ENCODE measurements at regions not wholly inside any gene's neighbourhood (a gene's known extent, or its start where the extent isn't known, plus 50 kb on each side); places are given as distances from the start of the nearest gene placed in this dataset.
"Not testable (repeated sequence)": the region's sequence is repeated elsewhere in the genome, so short reads cannot be mapped to it uniquely, and the experiment has no call there.

GRCh38 chr9:65465246-65465895 is 180.4 kb upstream of the FOXD4L5 start:
- 92% methylated on average over 17 of the region's 17 CpGs for WGBS
- intact Hi-C loops (cut with DNase I); DNase-seq (ENCODE audit: low spot score): not testable (repeated sequence)

GRCh38 chr9:65462476-65462875 is 177.5 kb upstream of the FOXD4L5 start:
- H3K27ac ChIP-seq; intact Hi-C loops (cut with DNase I); H3K9me3 ChIP-seq; DNase-seq (ENCODE audit: low spot score); H3K4me3 ChIP-seq; H3K27me3 ChIP-seq (replicated peaks; ENCODE audit: insufficient read depth); H3K36me3 ChIP-seq; H3K4me1 ChIP-seq (replicated peaks): not testable (repeated sequence)
- 85% methylated on average over 15 of the region's 15 CpGs for WGBS

More at GRCh38 chr9:65465246-65465895, 180.4 kb upstream of the FOXD4L5 start:
- H3K9me3 ChIP-seq; H3K36me3 ChIP-seq; H3K4me3 ChIP-seq; H3K4me1 ChIP-seq (replicated peaks); H3K27me3 ChIP-seq (replicated peaks; ENCODE audit: insufficient read depth); H3K27ac ChIP-seq: not testable (repeated sequence)

- TF ChIP-seq POLR2A (IDR thresholded peaks at IDR 0.05) (no peak), CTCF (IDR thresholded peaks at IDR 0.05) (no peak), POLR2AphosphoS5 (IDR thresholded peaks at IDR 0.05) (no peak)
- DNase-seq (ENCODE audit: low spot score) = no peak
- no peak overlapping the region for H3K27ac ChIP-seq
- H3K4me1 ChIP-seq (replicated peaks) = no peaks in the 10 kb centered on the region
- no peaks in the 10 kb centered on the region for H3K36me3 ChIP-seq
- no peak overlapping the region for H3K4me3 ChIP-seq
- WGBS = 87% methylated on average over 6 of the region's 11 CpGs
- H3K9me3 ChIP-seq = no peaks in the 10 kb centered on the region
- no peaks in the 10 kb centered on the region for H3K27me3 ChIP-seq (replicated peaks; ENCODE audit: insufficient read depth)
- intact Hi-C loops (cut with DNase I) = no loop called here
Measured at GRCh38 chr9:65459756-65460320, 174.8 kb upstream of the FOXD4L5 start.

GRCh38 chr9:65458992-65459391 is 174.0 kb upstream of the FOXD4L5 start:
- no peak for DNase-seq (ENCODE audit: low spot score)
- Histone ChIP-seq H3K4me1 (replicated peaks) (no peaks in the 10 kb centered on the region), H3K36me3 (no peaks in the 10 kb centered on the region), H3K9me3 (no peaks in the 10 kb centered on the region), H3K4me3 (no peak overlapping the region), H3K27ac (no peak overlapping the region), H3K27me3 (replicated peaks; ENCODE audit: insufficient read depth) (no peaks in the 10 kb centered on the region)
- intact Hi-C loops (cut with DNase I) = no loop called here
- TF ChIP-seq CTCF (IDR thresholded peaks at IDR 0.05) (no peak), POLR2A (IDR thresholded peaks at IDR 0.05) (no peak)
- WGBS = 97% methylated on average over 10 of the region's 10 CpGs

GRCh38 chr9:65458465-65458864 is 173.5 kb upstream of the FOXD4L5 start:
- TF ChIP-seq POLR2A (IDR thresholded peaks at IDR 0.05) (no peak), CTCF (IDR thresholded peaks at IDR 0.05) (no peak), POLR2AphosphoS5 (IDR thresholded peaks at IDR 0.05) (no peak)
- Histone ChIP-seq H3K4me1 (replicated peaks) (no peaks in the 10 kb centered on the region), H3K27ac (no peak overlapping the region), H3K36me3 (no peaks in the 10 kb centered on the region), H3K4me3 (no peak overlapping the region), H3K9me3 (no peaks in the 10 kb centered on the region), H3K27me3 (replicated peaks; ENCODE audit: insufficient read depth) (no peaks in the 10 kb centered on the region)
- DNase-seq (ENCODE audit: low spot score) = no peak
- WGBS = 87% methylated on average over 20 of the region's 20 CpGs
- intact Hi-C loops (cut with DNase I) = no loop called here

- DNase-seq (ENCODE audit: low spot score); H3K4me3 ChIP-seq; H3K4me1 ChIP-seq (replicated peaks); H3K27me3 ChIP-seq (replicated peaks; ENCODE audit: insufficient read depth); H3K9me3 ChIP-seq; H3K36me3 ChIP-seq; H3K27ac ChIP-seq; intact Hi-C loops (cut with DNase I): not testable (repeated sequence)
- WGBS = 95% methylated on average over 18 of the region's 18 CpGs
Measured at GRCh38 chr9:65456991-65457390, 172.0 kb upstream of the FOXD4L5 start.

GRCh38 chr9:65455751-65456647 is 171.0 kb upstream of the FOXD4L5 start:
- H3K4me3 ChIP-seq; intact Hi-C loops (cut with DNase I); H3K4me1 ChIP-seq (replicated peaks); H3K27ac ChIP-seq; DNase-seq (ENCODE audit: low spot score); H3K9me3 ChIP-seq; H3K36me3 ChIP-seq; H3K27me3 ChIP-seq (replicated peaks; ENCODE audit: insufficient read depth): not testable (repeated sequence)
- WGBS = 82% methylated on average over 15 of the region's 18 CpGs

GRCh38 chr9:65455136-65455535 is 170.1 kb upstream of the FOXD4L5 start:
- H3K9me3 ChIP-seq; H3K4me3 ChIP-seq; H3K36me3 ChIP-seq; intact Hi-C loops (cut with DNase I); H3K4me1 ChIP-seq (replicated peaks); H3K27ac ChIP-seq; DNase-seq (ENCODE audit: low spot score); H3K27me3 ChIP-seq (replicated peaks; ENCODE audit: insufficient read depth): not testable (repeated sequence)
- 83% methylated on average over 13 of the region's 13 CpGs for WGBS

GRCh38 chr9:65454666-65455065 is 169.7 kb upstream of the FOXD4L5 start:
- H3K9me3 ChIP-seq; H3K4me1 ChIP-seq (replicated peaks); intact Hi-C loops (cut with DNase I); H3K4me3 ChIP-seq; H3K36me3 ChIP-seq; DNase-seq (ENCODE audit: low spot score); H3K27me3 ChIP-seq (replicated peaks; ENCODE audit: insufficient read depth); H3K27ac ChIP-seq: not testable (repeated sequence)
- WGBS = 76% methylated on average over 11 of the region's 13 CpGs
